ENCODE measurements at regions not wholly inside any gene's neighbourhood (a gene's known extent, or its start where the extent isn't known, plus 50 kb on each side); places are given as distances from the start of the nearest gene placed in this dataset.

GRCh38 chr9:120261419-120261818 is 318.5 kb downstream of the CDK5RAP2 start:
- TF ChIP-seq CTCF (IDR thresholded peaks at IDR 0.05) (no peak), POLR2AphosphoS5 (IDR thresholded peaks at IDR 0.05; ENCODE audit: low read depth, low read length) (no peak), TCF7L2 (IDR thresholded peaks at IDR 0.05; ENCODE audit: low read depth, low read length) (no peak), SIN3A (IDR thresholded peaks at IDR 0.05; ENCODE audit: borderline replicate concordance, insufficient read depth, low read depth, low read length) (no peak), REST (IDR thresholded peaks at IDR 0.05; ENCODE audit: insufficient read depth in 1 of 2, low read depth in 2 of 2, low read length in 1 of 2) (no peak)
